ENCODE measurements at regions not wholly inside any gene's neighbourhood (a gene's known extent, or its start where the extent isn't known, plus 50 kb on each side); places are given as distances from the start of the nearest gene placed in this dataset.

GRCh38 chr9:73841018-73841417 is 656.1 kb upstream of the RORB start:
- Histone ChIP-seq H3K9me2 (replicated peaks; ENCODE audit: low read depth, low read length) (no peaks in the 10 kb centered on the region), H4K20me1 (ENCODE audit: insufficient read depth, low read length, poor library complexity, severe bottlenecking) (no peaks in the 10 kb centered on the region), H3F3A (ENCODE audit: low read depth) (no peaks in the 10 kb centered on the region), H3K4me2 (ENCODE audit: low read depth, low read length, poor library complexity, severe bottlenecking) (no peak overlapping the region), H3K9ac (ENCODE audit: low read depth, low read length, poor library complexity, severe bottlenecking) (no peak overlapping the region), H3K27me3 (ENCODE audit: insufficient read depth, low read length, poor library complexity, severe bottlenecking) (no peaks in the 10 kb centered on the region), H3K4me3 (ENCODE audit: low read length, poor library complexity, severe bottlenecking) (no peak overlapping the region), H3K4me1 (ENCODE audit: insufficient read depth, low read length, poor library complexity, severe bottlenecking) (no peaks in the 10 kb centered on the region), H3K79me2 (ENCODE audit: insufficient read depth, low read length) (no peaks in the 10 kb centered on the region), H3K36me3 (ENCODE audit: insufficient read depth, low read length) (no peaks in the 10 kb centered on the region), H2AFZ (ENCODE audit: low read length) (no peak overlapping the region), H3K9me3 (ENCODE audit: insufficient read depth, low read depth, low read length) (no peaks in the 10 kb centered on the region)
- TF ChIP-seq CTCF (conservative IDR thresholded peaks at IDR 0.05; ENCODE audit: low read length): no peak
- TF ChIP-seq EZH2phosphoT487 (IDR thresholded peaks at IDR 0.05; ENCODE audit: borderline replicate concordance): no peak

GRCh38 chr9:73844135-73844534 is 653.0 kb upstream of the RORB start:
- no peaks in the 10 kb centered on the region for H3K9me2 ChIP-seq (replicated peaks; ENCODE audit: low read depth, low read length)
- TF ChIP-seq EZH2phosphoT487 (IDR thresholded peaks at IDR 0.05; ENCODE audit: borderline replicate concordance) (no peak), CTCF (conservative IDR thresholded peaks at IDR 0.05; ENCODE audit: low read length) (no peak)
- no peaks in the 10 kb centered on the region for H3K4me1 ChIP-seq (ENCODE audit: insufficient read depth, low read length, poor library complexity, severe bottlenecking)

GRCh38 chr9:73845539-73845938 is 651.6 kb upstream of the RORB start:
- TF ChIP-seq EZH2phosphoT487 (IDR thresholded peaks at IDR 0.05; ENCODE audit: borderline replicate concordance) (no peak), CTCF (conservative IDR thresholded peaks at IDR 0.05; ENCODE audit: low read length) (no peak)
- Histone ChIP-seq H3K4me2 (ENCODE audit: low read depth, low read length, poor library complexity, severe bottlenecking) (no peak overlapping the region), H3K4me3 (ENCODE audit: low read length, poor library complexity, severe bottlenecking) (no peak overlapping the region), H2AFZ (ENCODE audit: low read length) (no peak overlapping the region), H3K4me1 (ENCODE audit: insufficient read depth, low read length, poor library complexity, severe bottlenecking) (no peaks in the 10 kb centered on the region), H3K27me3 (ENCODE audit: insufficient read depth, low read length, poor library complexity, severe bottlenecking) (no peaks in the 10 kb centered on the region), H3K79me2 (ENCODE audit: insufficient read depth, low read length) (no peaks in the 10 kb centered on the region), H3K9me3 (ENCODE audit: insufficient read depth, low read depth, low read length) (no peaks in the 10 kb centered on the region), H3F3A (ENCODE audit: low read depth) (no peaks in the 10 kb centered on the region), H4K20me1 (ENCODE audit: insufficient read depth, low read length, poor library complexity, severe bottlenecking) (no peaks in the 10 kb centered on the region), H3K9me2 (replicated peaks; ENCODE audit: low read depth, low read length) (no peaks in the 10 kb centered on the region), H3K36me3 (ENCODE audit: insufficient read depth, low read length) (no peaks in the 10 kb centered on the region), H3K9ac (ENCODE audit: low read depth, low read length, poor library complexity, severe bottlenecking) (no peak overlapping the region)

More at GRCh38 chr9:73844135-73844534, 653.0 kb upstream of the RORB start:
- Histone ChIP-seq H3K27me3 (ENCODE audit: insufficient read depth, low read length, poor library complexity, severe bottlenecking) (no peaks in the 10 kb centered on the region), H3K36me3 (ENCODE audit: insufficient read depth, low read length) (no peaks in the 10 kb centered on the region), H3F3A (ENCODE audit: low read depth) (no peaks in the 10 kb centered on the region), H3K9ac (ENCODE audit: low read depth, low read length, poor library complexity, severe bottlenecking) (no peak overlapping the region), H3K4me3 (ENCODE audit: low read length, poor library complexity, severe bottlenecking) (no peak overlapping the region), H3K4me2 (ENCODE audit: low read depth, low read length, poor library complexity, severe bottlenecking) (no peak overlapping the region), H4K20me1 (ENCODE audit: insufficient read depth, low read length, poor library complexity, severe bottlenecking) (no peaks in the 10 kb centered on the region), H3K79me2 (ENCODE audit: insufficient read depth, low read length) (no peaks in the 10 kb centered on the region), H2AFZ (ENCODE audit: low read length) (no peak overlapping the region), H3K9me3 (ENCODE audit: insufficient read depth, low read depth, low read length) (no peaks in the 10 kb centered on the region)

All from Loucy (cell line).